GM13976 (cell line): ENCODE measurements at regions not wholly inside any gene's neighbourhood (a gene's known extent, or its start where the extent isn't known, plus 50 kb on each side); places are given as distances from the start of the nearest gene placed in this dataset.

Experiments
- DNase-seq: peaks from one replicate; pipeline ENCODE4 v3.0.0; 2012; ENCODE audit warnings: low spot score
- CTCF ChIP-seq: IDR thresholded peaks from 2 replicates; pipeline ENCODE4 v1.5.1; 2012; ENCODE audit warnings: borderline replicate concordance, mild to moderate bottlenecking; ENCODE audit not compliant: insufficient read depth; ENCODE audit errors: extremely low read depth, missing control alignments, control extremely low read depth
- in situ Hi-C: fragments of 300-500 bp; cut with MboI; formaldehyde crosslinking; loops from one replicate; pipeline ENCODE4 v1.12.0; 2022; ENCODE audit warnings: low sequenced_read_pairs, mixed read lengths, inconsistent platforms; ENCODE audit not compliant: unreplicated experiment

GRCh38 chr5:148920646-148921288 lies 94.4 kb downstream of the ADRB2 start:
- no peak for DNase-seq
- TF ChIP-seq CTCF: no peak
- in situ Hi-C loops: no loop called here

GRCh38 chr5:148921350-148921749 lies 94.9 kb downstream of the ADRB2 start:
- TF ChIP-seq CTCF: no peak

GRCh38 chr5:148922606-148923005 lies 96.2 kb downstream of the ADRB2 start:
- no peak for TF ChIP-seq CTCF
- in situ Hi-C loops: no loop called here
- no peak for DNase-seq

More at GRCh38 chr5:148921350-148921749, 94.9 kb downstream of the ADRB2 start:
- in situ Hi-C loops: no loop called here
- DNase-seq: no peak

DNA sequence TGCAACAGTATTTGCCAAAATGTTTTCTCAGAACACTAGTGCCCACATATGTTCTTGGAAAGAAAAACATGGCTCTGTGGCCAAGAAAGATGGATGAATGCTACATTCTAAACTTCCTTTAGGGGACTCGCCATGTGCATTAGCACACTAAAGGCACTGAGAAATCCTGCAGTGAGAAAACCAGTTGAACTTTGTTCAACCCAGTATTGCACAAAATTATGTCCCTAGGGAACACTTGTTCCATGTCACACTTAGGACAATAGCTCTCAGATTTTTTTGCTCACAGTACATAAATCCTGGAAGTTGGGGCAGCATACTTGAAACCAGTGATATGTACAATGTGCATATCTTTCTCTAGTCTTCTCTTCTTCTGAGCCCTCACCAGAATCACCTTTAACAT lies 96.6 kb downstream of the ADRB2 start:
- in situ Hi-C loops: no loop called here
- no peak for DNase-seq
- no peak for TF ChIP-seq CTCF

DNA sequence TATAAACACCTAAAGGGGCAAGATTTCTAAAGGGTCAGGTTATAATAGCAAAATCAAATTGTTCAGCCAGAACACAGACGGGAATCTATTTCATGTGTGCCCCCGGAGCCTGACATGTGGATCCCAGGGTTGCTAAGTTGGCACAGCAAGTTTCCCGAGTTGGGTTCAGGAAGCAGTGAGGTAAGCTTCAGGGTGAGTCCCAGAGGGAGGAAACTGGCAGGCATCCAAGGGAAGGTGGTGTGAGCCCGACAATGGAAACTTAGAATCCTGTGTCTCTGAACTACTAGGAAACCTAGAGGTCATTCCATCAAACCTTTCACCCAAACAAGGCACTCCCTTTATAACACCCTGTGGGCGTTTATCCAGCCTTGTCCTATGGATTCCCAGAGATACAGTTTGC lies 98.4 kb downstream of the ADRB2 start:
- TF ChIP-seq CTCF: no peak
- in situ Hi-C loops: no loop called here

GRCh38 chr5:148926207-148926606 lies 99.8 kb downstream of the ADRB2 start:
- in situ Hi-C loops: no loop called here
- no peak for DNase-seq
- TF ChIP-seq CTCF: no peak

More for the DNA sequence above, 98.4 kb downstream of the ADRB2 start:
- no peak for DNase-seq

DNA sequence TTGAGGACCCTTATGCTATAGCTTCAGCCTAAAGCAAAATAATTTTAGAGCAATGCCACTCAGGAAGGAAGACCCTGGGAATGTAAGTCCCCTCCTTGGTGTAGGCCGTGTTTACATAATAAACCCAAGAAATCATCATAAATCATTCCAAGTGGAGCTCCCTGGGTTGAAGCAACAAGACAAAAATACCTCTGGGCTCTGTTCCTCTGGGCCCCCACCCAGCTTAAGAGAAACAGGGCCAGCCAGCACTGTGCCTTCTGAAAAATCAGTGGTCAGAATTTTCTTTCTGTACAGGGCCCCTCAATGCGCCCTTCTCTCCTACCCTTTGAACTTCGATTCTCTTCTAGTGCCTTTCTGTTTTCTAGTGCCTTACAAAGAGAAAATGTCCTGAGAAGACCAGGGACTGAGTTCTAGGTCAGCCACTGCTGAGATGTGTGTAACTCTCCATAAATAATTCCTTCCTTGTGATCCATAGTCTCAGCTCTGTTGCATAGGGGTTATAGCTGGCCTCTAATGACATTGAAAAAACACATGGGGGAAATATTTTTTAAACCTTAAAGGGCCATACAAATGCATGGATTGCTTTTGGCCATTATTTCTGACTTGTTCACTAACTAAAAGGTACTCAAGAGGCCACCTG lies 101.0 kb downstream of the ADRB2 start:
- in situ Hi-C loops: no loop called here

More for the DNA sequence above, 101.0 kb downstream of the ADRB2 start:
- no peak for TF ChIP-seq CTCF
- no peak for DNase-seq
